Eye (tissue), 1 donor: ENCODE measurements at regions not wholly inside any gene's neighbourhood (a gene's known extent, or its start where the extent isn't known, plus 50 kb on each side); places are given as distances from the start of the nearest gene placed in this dataset.
A peak's percentile ranks its signal among the peaks of the same experiment; 100 is the strongest.

Experiments
- DNase-seq: peaks from one replicate; pipeline ENCODE4 v3.0.0-alpha.2; 2015

DNA sequence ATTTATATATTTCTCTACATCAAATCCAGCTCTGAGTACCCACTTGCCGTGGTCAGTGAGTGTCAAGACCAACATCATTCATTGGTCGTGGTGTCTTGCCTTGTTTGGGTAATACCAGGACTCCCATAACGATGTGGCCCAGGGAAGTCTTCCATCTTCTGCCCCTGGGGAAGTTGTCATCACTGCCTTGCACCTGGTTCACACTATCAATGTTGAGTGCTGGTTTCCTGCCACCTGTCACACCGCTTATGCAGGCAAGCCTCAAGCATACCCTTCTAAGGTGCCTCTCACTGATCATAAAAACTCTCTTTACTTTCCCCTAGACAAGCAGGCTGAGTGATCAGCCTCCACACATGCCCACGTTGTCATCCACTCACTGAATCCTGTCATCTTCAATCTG, 382.4 kb downstream of the KCTD12 start:
- no peak for DNase-seq

DNA sequence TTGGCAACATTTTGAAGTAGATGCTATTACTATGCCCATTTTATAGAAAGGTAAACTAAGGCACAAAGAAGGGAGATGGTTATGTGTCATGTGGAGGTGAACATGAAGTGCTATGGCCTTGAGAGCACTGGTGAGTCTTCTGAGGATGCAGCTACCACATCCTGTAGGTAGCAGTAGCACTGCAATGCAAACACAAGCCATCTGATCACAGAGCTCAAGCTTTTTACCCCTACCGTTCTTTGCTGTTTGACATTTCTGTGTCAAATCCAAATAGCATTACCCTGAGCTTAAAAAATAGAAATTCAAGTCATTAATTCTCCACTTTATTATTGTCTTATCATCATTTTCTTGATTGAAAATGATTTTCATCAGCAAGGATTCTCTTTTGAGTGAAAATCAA, 382.9 kb downstream of the KCTD12 start:
- DNase-seq: no peak

DNA sequence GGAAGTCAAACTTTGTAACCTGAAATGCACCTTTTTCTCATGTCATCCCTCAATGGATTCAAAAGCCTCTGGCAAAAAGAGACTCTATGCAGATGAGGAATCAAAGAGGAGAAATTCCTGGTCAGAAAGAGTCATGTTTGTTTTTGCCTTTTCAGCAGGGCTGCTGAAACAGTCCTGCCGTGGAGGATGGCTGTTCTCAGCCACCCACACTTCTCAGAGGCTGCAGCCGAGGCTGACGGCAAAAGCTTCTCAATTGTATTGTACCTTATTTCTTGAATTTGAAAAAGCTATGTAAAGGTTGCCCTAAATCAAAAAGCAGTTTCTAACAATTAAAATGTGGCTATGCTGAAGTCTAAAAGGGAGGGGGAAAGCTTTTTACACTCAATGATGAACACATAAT, 385.3 kb downstream of the KCTD12 start:
- DNase-seq: no peak

DNA sequence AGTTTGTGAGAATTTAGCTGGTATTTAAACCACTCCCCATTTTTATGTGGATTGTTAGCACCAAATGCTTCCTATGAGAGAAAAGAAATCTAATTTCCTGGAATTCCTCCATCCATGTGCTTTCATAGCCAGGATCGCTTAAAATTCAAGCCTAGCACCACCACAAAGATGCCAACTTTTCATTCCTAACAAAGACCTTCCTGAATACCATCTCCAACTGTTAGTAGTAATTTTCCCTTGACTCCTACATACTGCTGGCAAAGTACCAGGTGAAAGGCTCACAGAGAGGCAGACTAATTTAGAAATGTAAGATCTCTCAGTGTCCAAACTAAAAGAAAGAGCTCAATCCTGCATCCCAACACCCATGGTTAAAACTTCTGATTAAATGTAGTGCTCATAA, 386.3 kb downstream of the KCTD12 start:
- no peak for DNase-seq

DNA sequence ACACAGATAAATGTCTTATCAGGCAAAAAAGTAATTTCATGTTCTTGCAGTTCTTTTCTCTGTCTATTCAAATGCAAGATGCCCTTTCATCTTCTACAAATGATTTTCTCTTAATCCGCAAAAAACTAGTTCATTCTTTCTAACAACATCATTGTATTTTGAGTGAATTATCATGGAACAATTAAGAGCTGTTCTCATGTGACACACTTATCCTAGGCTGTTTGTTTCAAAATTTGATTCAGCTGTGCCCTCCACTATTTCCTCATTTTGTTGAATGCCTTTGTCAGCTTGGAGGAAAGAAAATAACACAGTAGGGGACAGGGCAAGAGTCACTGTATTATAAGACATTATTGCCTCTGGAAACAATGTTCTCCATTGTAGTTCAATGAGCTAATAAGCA, 396.9 kb downstream of the KCTD12 start:
- peak; percentile 54 for DNase-seq

DNA sequence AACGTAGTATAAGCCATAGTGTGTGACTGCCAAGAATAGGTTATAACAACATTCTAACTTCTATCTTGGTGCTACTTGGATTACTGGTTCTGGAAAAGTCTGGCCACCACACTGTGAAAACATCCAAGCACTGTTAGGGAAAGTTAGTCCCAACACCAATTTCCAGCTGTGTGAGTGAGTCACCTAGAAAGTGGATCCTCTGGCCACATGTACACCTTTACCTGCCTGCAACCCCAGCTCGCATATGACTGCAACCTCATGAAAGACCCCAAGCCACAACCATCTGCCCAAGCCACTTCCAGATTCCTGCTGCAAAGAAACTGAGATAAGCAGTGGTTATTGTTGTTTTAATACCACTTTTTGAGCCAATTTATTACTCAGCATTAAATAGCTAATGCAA, 404.5 kb downstream of the KCTD12 start:
- no peak for DNase-seq

DNA sequence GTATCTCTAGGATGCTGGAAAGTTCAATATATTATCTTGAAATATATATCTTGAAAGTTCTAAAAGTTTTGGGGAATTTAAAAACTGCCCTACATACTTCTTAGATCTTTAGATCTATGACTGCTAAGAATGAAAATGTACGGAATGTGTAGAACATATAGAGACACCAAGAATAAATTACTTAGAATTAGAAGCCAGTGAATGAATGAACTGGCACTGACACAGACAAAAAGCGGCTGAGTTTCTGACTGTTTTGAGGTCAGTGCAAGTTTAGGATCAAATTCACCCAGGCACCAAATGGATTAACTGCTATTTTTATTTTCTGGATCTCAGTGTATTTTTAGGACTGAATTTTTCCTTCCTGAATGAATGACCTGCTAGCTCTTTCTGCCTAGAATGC, 411.2 kb downstream of the KCTD12 start:
- DNase-seq: no peak

DNA sequence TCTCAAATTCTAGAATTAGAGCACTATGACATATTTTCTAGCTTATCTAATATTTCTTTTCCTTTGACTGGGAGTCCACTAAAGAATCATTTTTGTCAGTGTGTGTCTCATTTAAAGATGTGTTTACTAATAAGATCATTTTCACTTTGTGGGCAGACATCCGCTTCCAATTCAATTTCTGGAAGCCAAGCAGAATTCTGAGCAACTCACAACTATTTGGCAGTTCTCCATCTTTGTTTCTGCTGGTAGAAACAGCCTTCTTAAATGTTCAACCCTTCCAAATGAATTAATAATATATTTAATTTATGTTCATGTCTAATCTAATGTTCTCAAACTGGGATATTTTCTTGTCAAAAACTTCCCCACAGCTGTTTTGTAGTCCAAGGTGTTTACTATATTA, 411.8 kb downstream of the KCTD12 start:
- no peak for DNase-seq

DNA sequence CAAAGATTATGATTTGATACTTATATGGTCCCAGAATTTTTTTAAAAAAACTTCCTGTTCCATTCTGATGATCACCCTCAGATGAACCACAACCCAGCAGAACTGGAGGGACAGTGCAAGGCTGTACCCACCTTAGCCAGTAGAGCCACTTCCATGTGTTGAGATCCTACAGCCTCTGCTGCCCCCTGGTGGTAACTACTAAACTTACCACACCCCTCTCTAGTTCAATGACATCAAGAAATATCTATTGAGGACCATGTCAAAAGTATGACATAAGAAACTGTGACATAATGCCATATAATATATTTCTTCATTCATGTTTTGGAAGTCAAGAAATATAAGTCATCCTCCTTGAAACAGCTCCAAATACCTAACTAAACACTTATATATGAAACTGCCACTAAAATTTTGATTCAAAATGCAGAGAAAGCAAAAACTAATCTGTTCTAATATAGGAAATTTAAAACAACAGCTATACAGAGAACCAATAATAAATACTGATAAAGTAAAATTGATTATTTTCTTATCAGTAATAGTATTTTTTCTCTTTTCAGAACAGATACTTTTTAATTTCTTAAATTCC, 412.6 kb downstream of the KCTD12 start:
- DNase-seq: peak; percentile 91

DNA sequence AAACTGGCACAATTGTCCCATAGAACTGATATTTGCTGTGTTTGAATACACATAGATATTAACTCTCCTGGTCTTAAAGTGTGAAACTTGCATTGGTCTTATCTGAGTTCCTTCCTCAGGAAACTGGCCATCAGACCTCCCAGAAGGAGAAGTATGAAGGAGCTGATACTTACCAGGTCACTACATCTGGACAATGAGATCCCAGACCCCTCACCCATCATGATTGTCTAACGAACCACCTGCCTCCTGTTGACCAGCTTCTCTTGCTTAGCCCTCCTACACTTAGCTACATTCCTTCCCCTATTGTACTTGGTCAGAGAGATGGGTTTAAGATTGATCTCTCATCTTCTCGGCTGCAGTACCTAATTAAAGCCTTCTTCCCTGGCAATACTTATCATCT, 413.3 kb downstream of the KCTD12 start:
- no peak for DNase-seq

DNA sequence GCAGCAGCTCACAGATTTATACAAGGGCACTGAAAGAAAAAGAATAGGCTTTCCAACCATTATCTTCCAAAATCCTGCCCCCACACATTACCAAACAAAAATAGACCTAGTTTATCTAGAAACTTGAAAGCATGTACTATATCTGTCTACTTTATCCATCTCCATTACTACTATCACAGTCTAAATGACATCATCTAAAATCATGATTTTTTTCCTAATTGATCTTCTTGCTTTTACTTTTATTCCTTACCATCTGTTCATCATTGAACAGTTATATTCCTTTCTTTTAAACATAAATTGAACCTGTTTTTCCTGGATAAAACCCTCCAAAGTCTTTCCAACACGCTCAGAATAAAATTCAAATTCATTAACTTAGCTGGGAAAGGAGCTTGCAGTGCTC, 414.7 kb downstream of the KCTD12 start:
- DNase-seq: no peak

DNA sequence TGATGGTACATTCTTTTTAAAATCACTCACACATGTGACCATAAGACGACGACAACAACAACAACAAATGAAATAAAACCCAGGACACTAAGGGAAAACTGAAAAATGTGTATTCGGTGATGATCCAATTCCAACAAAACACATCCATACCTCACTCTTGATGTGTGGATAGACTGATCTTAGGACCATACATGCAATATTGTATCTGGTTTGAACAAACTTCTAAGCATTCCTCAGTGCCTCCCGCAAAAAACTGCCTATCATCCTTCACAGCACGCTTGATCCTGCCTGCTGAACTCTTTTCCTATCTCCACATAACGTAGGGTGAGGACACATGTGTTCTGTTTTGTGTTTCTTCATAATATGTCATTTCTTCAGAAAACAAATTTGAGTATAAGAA, 415.2 kb downstream of the KCTD12 start:
- DNase-seq: no peak

DNA sequence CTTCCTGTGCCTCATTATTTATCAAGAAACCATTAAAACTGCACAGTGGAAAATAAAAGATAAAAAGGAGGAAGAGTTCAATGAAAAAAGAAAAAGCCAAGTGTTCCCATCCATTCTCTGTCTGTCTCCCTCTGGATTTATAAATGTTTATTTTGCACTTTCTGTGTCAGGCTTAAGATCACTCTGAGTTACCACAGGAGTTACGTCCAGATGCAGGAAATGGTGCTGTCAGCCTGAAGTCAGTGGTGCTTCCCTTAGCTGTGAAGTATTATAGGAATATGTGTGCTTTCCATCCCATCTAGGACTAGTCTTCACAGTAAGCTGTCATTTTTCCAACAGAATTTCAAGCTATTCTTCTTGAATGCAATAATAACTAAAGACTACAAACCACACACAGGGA, 420.2 kb downstream of the KCTD12 start:
- DNase-seq: no peak

DNA sequence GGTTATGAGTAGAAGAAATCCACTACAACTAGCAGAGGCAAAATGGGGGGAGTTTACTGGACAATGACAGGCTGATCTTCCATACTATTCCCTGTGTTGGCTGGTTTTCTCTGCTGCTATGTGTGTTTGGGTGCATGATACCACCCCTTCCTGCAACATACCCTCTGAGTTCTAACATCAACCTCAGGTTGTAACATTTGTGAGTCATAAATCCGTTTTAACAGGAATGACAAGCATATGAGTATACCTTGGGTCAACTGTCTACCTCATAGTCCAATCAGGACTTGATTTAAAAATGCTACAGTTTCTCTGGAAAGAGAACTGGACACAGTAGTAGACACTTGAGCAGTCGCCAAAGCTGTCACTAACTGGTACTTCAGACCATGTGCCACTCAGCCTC, 422.9 kb downstream of the KCTD12 start:
- DNase-seq: no peak

DNA sequence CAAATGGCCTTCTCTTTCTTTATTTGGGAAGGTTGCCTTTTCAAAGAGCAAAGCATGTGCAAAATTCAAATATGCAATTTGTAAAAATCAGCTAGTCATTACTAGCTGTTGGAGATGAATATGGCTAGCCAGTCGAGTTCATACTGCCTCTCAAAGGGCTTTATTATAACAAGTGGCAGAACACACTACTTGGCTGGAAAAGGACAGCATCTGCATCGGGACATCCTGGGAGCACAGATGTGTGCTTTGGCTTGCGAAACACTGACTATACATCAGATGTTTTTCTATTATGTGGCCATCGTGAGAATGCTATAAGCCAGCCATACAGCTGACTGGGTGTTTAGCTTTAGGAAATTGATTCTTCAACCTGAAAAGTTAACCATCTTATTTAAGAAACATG, 424.2 kb downstream of the KCTD12 start:
- DNase-seq: peak; percentile 27

DNA sequence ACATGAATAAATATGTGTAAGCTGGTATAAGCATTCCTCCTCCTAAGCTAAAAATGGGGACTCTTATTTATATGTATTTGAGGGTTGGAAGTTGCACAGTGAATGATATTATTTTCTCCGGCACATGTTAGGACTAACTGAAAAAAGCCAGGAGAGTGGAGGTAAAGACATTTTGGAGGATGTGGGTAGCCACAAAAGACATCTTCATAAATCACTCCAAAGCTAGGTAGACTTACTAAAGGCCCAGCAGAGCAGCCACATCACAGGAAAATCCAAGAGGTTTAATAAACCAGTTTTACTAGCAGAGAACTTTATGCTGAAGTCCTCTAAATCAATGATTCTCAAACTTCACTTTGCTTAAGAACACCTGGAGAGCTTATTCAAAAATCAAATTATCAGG, 424.7 kb downstream of the KCTD12 start:
- DNase-seq: no peak

DNA sequence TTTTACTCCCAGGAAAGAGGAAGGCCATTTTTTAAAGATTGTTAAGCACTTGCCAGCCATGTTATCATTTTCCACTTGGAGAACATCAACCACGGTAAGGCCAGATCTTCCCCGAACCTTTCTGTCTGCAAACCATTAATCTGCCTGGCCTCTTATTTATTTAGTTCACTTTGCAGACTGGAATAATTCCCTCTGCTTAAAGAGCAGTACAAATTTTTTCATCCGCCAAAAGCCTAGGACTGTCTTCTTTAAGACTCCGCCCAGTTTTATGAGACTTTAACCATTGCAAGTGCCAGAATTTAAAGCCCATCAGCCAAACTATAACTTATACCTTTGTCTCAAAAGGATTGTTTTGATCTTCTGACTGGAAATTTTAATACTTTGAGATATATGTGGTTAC, 426.3 kb downstream of the KCTD12 start:
- no peak for DNase-seq

DNA sequence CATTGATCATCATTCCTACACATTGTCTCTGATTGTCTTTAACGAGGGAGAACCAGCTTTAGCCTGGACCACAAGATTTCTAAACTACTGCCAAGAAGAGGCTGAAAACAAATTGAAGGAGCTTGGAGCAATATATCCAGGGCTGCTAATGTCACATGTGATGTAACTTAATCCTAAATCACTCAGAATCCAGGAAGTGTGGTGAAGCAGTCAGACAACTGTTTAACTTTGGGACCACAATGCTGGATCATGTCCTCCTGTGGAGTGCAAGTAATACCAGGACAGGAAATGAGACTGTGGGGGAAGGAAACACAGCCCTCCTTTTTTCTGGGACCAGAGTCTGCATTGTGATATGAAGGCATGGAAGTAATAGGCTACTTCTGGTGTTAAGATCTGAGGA, 430.2 kb downstream of the KCTD12 start:
- DNase-seq: peak; percentile 25

DNA sequence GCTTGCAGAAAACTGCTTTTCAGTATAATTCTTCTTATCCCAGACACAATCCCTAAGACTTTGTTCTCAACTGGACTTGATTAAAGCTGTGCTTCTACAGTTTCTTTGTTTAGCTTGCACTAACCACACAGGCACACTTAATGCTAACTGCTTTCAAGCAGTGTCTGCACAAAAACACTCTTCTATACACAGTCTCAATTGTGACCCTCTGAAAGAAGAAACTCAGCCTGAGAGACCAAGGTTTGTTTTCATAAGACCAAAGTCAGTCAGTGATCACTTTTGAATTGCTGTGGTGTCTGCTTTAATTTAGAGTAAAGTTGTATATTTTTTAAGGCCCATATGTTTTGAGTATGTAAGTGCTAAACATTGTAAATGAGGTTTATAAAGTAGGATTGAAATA, 431.2 kb downstream of the KCTD12 start:
- peak; percentile 24 for DNase-seq

DNA sequence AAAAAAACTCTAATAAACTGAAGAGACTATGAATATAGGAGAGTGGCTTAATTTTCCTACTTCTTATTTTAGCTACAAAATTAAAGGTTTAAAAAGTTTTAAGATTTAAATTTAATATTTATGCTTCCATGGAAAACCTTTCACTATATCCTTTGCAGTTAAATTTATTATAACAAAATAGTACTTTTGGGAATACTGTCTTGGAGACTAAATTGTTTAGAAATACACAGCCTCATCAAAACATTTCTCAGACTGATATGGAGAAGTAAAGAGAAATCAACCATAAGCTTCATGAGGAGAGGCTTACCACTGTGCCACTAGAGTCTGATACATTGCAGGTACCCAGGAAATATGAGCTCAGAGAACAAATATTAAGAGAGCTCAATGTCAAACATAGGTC, 436.5 kb downstream of the KCTD12 start:
- no peak for DNase-seq

DNA sequence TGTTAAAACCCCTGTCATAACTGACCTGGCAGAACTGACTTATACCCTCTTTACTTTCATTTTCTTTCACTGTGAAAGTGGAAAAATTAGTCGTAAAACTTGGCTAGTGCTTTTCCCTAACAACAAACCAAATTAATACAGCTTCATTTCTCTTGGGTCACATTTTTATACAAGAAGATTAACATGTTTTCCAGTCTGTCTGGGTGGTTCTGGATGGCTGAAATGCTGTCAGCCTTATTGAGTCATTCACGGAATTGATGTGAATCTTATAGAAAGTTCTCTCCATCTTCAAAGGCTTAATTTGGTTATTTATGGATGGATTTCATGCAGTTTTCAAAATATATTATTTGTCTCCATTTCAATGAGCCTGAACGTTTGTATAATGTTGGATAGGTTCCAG, 440.0 kb downstream of the KCTD12 start:
- DNase-seq: no peak

DNA sequence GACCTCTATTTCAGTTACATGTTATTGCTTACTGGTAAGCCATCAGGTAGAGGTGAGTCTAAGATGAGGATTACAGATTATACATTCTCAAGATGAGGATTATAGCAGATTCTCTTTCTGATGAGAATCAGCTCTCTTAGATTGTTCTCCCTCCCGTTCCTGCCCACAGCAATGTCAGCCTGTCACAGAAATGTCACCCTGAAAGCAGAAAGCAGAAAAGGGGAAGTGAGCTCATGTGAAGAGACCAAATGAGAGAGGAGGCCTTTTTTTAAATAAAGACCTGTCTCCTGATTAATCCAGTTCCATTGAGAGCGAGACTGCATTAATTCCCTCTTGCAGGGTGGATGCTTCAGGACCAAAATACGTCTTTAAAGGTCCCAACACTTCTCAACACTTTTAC, 445.6 kb downstream of the KCTD12 start:
- no peak for DNase-seq

DNA sequence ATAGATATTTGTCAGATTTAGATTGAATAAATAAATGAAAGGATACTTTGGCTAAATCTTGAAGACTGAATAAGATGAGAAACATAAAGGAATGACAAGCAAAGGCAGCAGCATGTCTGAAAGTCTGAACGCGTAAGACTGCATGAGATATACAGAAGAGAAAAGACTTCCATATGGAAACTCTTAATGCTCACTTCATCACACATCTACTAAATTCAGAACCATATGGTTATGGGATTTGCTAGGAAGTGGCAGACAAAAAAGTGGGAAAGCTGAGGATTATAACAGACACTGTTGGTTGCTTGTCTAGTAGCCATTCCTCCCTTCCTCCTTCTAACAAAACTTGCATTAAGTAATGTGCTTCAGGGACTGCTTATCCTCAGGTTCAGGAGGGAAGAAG, 446.7 kb downstream of the KCTD12 start:
- DNase-seq: no peak

DNA sequence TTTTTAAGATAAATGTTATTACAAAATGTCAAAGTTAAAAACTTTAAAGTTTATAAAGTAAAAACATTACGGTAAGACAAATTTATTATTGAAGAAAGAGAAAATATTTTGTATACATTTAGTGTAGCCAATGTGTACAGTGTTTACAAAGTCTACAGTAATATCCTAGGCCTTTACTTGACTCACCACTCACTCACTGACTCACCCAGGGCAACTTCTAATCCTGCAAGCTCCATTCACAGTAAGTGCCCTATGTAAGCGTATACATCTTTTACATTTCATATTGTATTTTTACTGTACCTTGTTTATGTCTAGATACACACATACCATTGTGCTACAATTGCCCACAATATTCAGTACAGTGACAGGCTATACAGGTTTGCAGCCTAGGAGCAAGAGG, 448.2 kb downstream of the KCTD12 start:
- DNase-seq: no peak

DNA sequence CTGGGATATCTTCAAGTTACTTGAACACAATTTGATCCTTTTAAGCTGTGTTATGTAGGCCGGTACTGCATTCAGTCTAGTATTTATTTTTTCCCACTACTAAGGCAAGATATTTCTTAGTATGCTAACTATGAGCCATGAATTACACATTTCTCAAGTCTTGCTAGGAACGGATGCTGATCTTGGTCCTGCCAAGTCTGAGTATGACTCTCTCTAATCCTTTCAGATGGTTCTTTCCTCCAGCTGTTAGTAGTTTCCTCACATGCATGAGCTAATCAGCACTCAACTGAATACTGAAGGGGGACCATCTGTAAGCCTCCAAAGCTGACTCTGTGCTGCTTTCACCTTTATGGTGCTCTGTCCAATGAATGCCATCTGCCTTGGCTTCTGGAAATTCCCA, 460.3 kb downstream of the KCTD12 start:
- peak; percentile 63 for DNase-seq

DNA sequence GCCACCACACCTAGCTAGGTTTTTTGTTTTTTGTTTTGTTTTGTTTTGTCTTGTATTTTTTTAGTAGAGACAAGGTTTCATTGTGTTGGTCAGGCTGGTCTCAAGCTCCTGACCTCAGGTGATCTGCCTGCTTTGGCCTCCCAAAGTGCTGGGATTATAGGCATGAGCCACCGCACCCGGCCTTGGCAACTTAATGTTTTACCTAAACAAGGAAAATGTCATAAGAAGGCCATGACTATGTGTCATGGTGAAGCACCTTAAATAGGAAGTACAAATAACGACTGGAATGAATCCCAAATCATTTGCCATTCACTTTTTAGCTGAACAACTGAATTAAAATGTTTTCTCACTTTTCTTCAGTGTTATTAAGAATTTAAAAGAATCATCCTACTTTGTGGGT, 465.2 kb downstream of the KCTD12 start:
- DNase-seq: no peak
